K562 (cell line): ENCODE measurements at regions not wholly inside any gene's neighbourhood (a gene's known extent, or its start where the extent isn't known, plus 50 kb on each side); places are given as distances from the start of the nearest gene placed in this dataset.

Experiments
- ATAC-seq: fragments of 200-7000 bp; cut with Tn5 transposase; 3 replicates; pipeline ENCODE4 v1.9.1; 2020; ENCODE audit warnings: moderate library complexity
- BruUV-seq: library from RNA; stranded (reverse); fragments of 400-500 nt; replicated peaks from 2 replicates; lab custom pipeline; 2021; lab: Mats Ljungman, UMichigan
- CTCF ChIA-PET: fragments of 300-600 bp; formaldehyde crosslinking; extraction: SDS; loops from one replicate; lab custom pipeline; 2021; ENCODE audit warnings: low intra/inter-chr PET ratio; lab: Yijun Ruan, JAX
- POLR2A ChIA-PET: fragments of 300-600, 350-650 bp; sonication (Branson Sonifier 250); formaldehyde crosslinking; extraction: SDS; loops from one replicate; lab custom pipeline; 2021; ENCODE audit warnings: antibody characterized with exemption, inconsistent platforms; lab: Yijun Ruan, JAX
- DNase-seq, 4 experiments: peaks; one replicate each; pipeline versions ENCODE4 v3.0.0 to v3.0.0-alpha.2; 2011 to 2018; ENCODE audit warnings: low spot score in 3 of 4, mixed read lengths in 3 of 4; ENCODE audit errors: extremely low read depth in 1 of 4
- FAIRE-seq: peaks from 2 replicates; lab custom pipeline; 2011; peaks lifted over from hg19 to GRCh38; lab: Jason Lieb, UNC
- H2AFZ ChIP-seq: 2 replicates; pipeline ENCODE4 v1.6.0; 2011; ENCODE audit warnings: low read depth, low read length, control low read depth, inconsistent platforms
- H3K27ac ChIP-seq: fragments of 200-600 bp; 3 replicates; pipeline ENCODE4 v1.8.0; 2011; ENCODE audit warnings: low read depth, mild to moderate bottlenecking, control low read depth, inconsistent platforms, low read length, moderate library complexity, mixed read lengths; ENCODE audit errors: extremely low read depth
- H3K27me3 ChIP-seq, 2 experiments: fragments of 300-600 bp in 1 of 2; 2 replicates in 1 of 2; 3 replicates in 1 of 2; pipeline versions ENCODE4 v1.6.0 to v1.8.0; 2011; ENCODE audit warnings: inconsistent platforms in 2 of 2, low read length in 2 of 2, mild to moderate bottlenecking in 1 of 2, mixed read lengths in 1 of 2, moderate library complexity in 1 of 2; ENCODE audit not compliant: control insufficient read depth in 2 of 2, insufficient read depth in 2 of 2
- H3K36me3 ChIP-seq: fragments of 300-600 bp; 3 replicates; pipeline ENCODE4 v1.8.0; 2011; ENCODE audit warnings: mild to moderate bottlenecking, low read length, inconsistent platforms; ENCODE audit not compliant: control insufficient read depth, insufficient read depth
- H3K4me1 ChIP-seq, 2 experiments: fragments of 200-600 bp in 1 of 2; replicated peaks in 1 of 2; 2 replicates in 1 of 2; 3 replicates in 1 of 2; pipeline versions ENCODE4 v1.5.1 to v1.8.0; 2011; ENCODE audit warnings: inconsistent platforms in 2 of 2, low read length in 2 of 2, mild to moderate bottlenecking in 1 of 2, mixed read lengths in 1 of 2, moderate library complexity in 1 of 2; ENCODE audit not compliant: control insufficient read depth in 2 of 2, insufficient read depth in 2 of 2
- H3K4me2 ChIP-seq: 2 replicates; pipeline ENCODE4 v1.6.1; 2011; ENCODE audit warnings: low read length, control low read depth, inconsistent platforms, mixed read lengths; ENCODE audit not compliant: insufficient read depth
- H3K4me3 ChIP-seq: fragments of 200-600 bp; sonication (generic), shearing (Covaris generic); 2 replicates; pipeline ENCODE4 v1.5.1; 2016; ENCODE audit warnings: control low read depth, inconsistent platforms
- H3K79me2 ChIP-seq: fragments of 200-600 bp; 3 replicates; pipeline ENCODE4 v1.8.0; 2011; ENCODE audit warnings: low read length, inconsistent platforms; ENCODE audit not compliant: control insufficient read depth, insufficient read depth
- H3K9ac ChIP-seq, 2 experiments: 2 replicates each; pipeline versions ENCODE4 v1.6.0 to v1.6.1; 2011; ENCODE audit warnings: low read depth in 2 of 2, low read length in 2 of 2, control low read depth in 1 of 2, inconsistent platforms in 1 of 2, mild to moderate bottlenecking in 1 of 2, mixed read lengths in 1 of 2; ENCODE audit not compliant: insufficient read depth in 1 of 2
- H3K9me1 ChIP-seq: one replicate; pipeline ENCODE4 v1.6.0; 2011; ENCODE audit warnings: inconsistent platforms, mild to moderate bottlenecking, low read length, moderate library complexity; ENCODE audit not compliant: control insufficient read depth, insufficient read depth
- H3K9me3 ChIP-seq: replicated peaks from 2 replicates; pipeline ENCODE4 v1.5.1; 2011; ENCODE audit warnings: low read depth, low read length, inconsistent platforms; ENCODE audit not compliant: control insufficient read depth, insufficient read depth
- H4K20me1 ChIP-seq: replicated peaks from 2 replicates; pipeline ENCODE4 v1.6.1; 2011; ENCODE audit warnings: low read length, inconsistent platforms, mixed read lengths; ENCODE audit not compliant: control insufficient read depth, insufficient read depth
- ARID1B ChIP-seq: fragments of 450-650 bp; IDR thresholded peaks from 2 replicates; pipeline ENCODE4 v1.6.1; 2016; ENCODE audit warnings: antibody characterized with exemption, mild to moderate bottlenecking, inconsistent platforms
- CBFA2T3 ChIP-seq: fragments of 450-650 bp; IDR thresholded peaks from 2 replicates; pipeline ENCODE4 v1.6.1; 2017
- MEIS2 ChIP-seq: fragments of 450-650 bp; IDR thresholded peaks from 2 replicates; pipeline ENCODE4 v1.6.1; 2014; ENCODE audit warnings: mild to moderate bottlenecking; ENCODE audit not compliant: partially characterized antibody
- PML ChIP-seq: IDR thresholded peaks from 2 replicates; pipeline ENCODE4 v1.6.1; 2012; ENCODE audit warnings: low read length, inconsistent platforms
- RBM25 ChIP-seq: fragments of 200-400 bp; formaldehyde crosslinking; IDR thresholded peaks from 2 replicates; pipeline ENCODE4 v1.6.1; 2018; ENCODE audit warnings: low read length, low read depth, moderate library complexity; ENCODE audit not compliant: severe bottlenecking
- RNF2 ChIP-seq: sonication (generic); IDR thresholded peaks from 2 replicates; pipeline ENCODE4 v1.6.1; 2016
- TAL1 ChIP-seq: fragments of 450-650 bp; IDR thresholded peaks from 2 replicates; pipeline ENCODE4 v1.6.1; 2016; ENCODE audit warnings: mild to moderate bottlenecking
- ZC3H4 ChIP-seq: sonication (generic); formaldehyde crosslinking; IDR thresholded peaks from 2 replicates; pipeline ENCODE4 v1.9.0; 2021; ENCODE audit warnings: missing genetic modification reagents, borderline replicate concordance
- WGBS: fragments of 100-300 bp; shearing (Covaris generic); methylation state at CpG from one replicate; pipeline ENCODE4 v1.1.6; 2016; ENCODE audit warnings: low coverage, mixed read lengths; ENCODE audit not compliant: insufficient coverage; ENCODE audit errors: missing lambda C conversion rate; 5-methylcytosine and 5-hydroxymethylcytosine counted together
- in situ Hi-C: fragments of 300-500 bp; cut with MboI; formaldehyde crosslinking; loops from 4 replicates; pipeline ENCODE4 v1.15.0; 2018; ENCODE audit warnings: inconsistent platforms, mixed read lengths
- intact Hi-C: fragments of 100-400 bp; cut with micrococcal nuclease; formaldehyde crosslinking; loops from 2 replicates; pipeline ENCODE4 v1.14.2; 2022
- TF ChIP-seq, protein P1 (sequence below): sonication (generic); formaldehyde crosslinking; IDR thresholded peaks from 2 replicates; pipeline ENCODE4 v1.8.0; 2022; ENCODE audit warnings: missing genetic modification reagents, mild to moderate bottlenecking, borderline replicate concordance
- TF ChIP-seq, protein P2 (sequence below): fragments of 450-650 bp; formaldehyde crosslinking; IDR thresholded peaks from 2 replicates; pipeline ENCODE4 v1.4.0; 2020; ENCODE audit warnings: mild to moderate bottlenecking, moderate library complexity
- TF ChIP-seq, protein P3 (sequence below): fragments of 250-450 bp; sonication (Bioruptor Pico); IDR thresholded peaks from 2 replicates; pipeline ENCODE4 v1.5.1; 2021; ENCODE audit warnings: mild to moderate bottlenecking

DNA sequence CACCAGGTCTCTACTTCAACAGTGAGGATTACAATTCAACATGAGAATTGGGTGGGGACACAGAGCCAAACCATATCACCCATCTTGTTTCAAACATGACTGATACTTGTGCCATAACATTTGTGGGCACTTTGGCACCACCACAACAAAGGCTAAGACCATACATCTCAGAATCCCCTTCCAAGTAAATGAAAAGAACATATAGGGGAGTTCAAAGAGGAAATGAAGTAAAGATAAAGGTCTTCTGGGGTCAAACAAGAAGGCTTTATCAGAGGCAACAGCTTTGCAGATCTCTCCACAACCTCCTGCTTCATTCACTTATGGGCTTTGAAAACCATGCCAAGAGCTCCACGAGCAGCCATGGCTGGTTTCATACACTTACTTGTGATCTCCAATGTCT, 122.7 kb downstream of the ANKRD50 start:
- Histone ChIP-seq H3K9me3 (no peaks in the 10 kb centered on the region), H3K27ac (peak overlapping the region; percentile 25; the same call in 1 of the 3 replicates), H3K9me1 (no peaks in the 10 kb centered on the region), H3K36me3 (no peaks in the 10 kb centered on the region), H2AFZ (peak overlapping the region; percentile 47), H3K4me1 (no peaks in the 10 kb centered on the region; a peak in 1 of 5 replicates), H3K79me2 (no peaks in the 10 kb centered on the region), H3K4me3 (no peak overlapping the region), H3K9ac (no peak overlapping the region), H3K4me2 (no peak overlapping the region), H4K20me1 (no peaks in the 10 kb centered on the region), H3K27me3 (no peaks in the 10 kb centered on the region)
- in situ Hi-C loops (no loop called here), intact Hi-C loops (loop anchor here (10.0 kb wide), 1 partner anchor 125 kb away; the partner anchor contains the start of gene ANKRD50)
- peak; percentile 57 for ATAC-seq
- ChIA-PET CTCF (no interaction called here), POLR2A (no interaction called here)
- FAIRE-seq: no peak
- DNase-seq: peak in 2 of 4 experiments; percentile 5 to 34
- no TSS peak for BruUV-seq
- 0% methylated on average over 1 of the region's 1 CpG for WGBS
- TF ChIP-seq, protein P1, sequence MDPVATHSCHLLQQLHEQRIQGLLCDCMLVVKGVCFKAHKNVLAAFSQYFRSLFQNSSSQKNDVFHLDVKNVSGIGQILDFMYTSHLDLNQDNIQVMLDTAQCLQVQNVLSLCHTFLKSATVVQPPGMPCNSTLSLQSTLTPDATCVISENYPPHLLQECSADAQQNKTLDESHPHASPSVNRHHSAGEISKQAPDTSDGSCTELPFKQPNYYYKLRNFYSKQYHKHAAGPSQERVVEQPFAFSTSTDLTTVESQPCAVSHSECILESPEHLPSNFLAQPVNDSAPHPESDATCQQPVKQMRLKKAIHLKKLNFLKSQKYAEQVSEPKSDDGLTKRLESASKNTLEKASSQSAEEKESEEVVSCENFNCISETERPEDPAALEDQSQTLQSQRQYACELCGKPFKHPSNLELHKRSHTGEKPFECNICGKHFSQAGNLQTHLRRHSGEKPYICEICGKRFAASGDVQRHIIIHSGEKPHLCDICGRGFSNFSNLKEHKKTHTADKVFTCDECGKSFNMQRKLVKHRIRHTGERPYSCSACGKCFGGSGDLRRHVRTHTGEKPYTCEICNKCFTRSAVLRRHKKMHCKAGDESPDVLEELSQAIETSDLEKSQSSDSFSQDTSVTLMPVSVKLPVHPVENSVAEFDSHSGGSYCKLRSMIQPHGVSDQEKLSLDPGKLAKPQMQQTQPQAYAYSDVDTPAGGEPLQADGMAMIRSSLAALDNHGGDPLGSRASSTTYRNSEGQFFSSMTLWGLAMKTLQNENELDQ (CRISPR knock-in tag): no peak
- TF ChIP-seq RBM25: no peak
- no peak for TF ChIP-seq RNF2
- TF ChIP-seq, protein P2, sequence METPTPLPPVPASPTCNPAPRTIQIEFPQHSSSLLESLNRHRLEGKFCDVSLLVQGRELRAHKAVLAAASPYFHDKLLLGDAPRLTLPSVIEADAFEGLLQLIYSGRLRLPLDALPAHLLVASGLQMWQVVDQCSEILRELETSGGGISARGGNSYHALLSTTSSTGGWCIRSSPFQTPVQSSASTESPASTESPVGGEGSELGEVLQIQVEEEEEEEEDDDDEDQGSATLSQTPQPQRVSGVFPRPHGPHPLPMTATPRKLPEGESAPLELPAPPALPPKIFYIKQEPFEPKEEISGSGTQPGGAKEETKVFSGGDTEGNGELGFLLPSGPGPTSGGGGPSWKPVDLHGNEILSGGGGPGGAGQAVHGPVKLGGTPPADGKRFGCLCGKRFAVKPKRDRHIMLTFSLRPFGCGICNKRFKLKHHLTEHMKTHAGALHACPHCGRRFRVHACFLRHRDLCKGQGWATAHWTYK (CRISPR knock-in tag): 0 out of 2 replicates have a peak, but pooled peaks have one; percentile 39
- peak; percentile 30 for TF ChIP-seq MEIS2
- TF ChIP-seq, protein P3, sequence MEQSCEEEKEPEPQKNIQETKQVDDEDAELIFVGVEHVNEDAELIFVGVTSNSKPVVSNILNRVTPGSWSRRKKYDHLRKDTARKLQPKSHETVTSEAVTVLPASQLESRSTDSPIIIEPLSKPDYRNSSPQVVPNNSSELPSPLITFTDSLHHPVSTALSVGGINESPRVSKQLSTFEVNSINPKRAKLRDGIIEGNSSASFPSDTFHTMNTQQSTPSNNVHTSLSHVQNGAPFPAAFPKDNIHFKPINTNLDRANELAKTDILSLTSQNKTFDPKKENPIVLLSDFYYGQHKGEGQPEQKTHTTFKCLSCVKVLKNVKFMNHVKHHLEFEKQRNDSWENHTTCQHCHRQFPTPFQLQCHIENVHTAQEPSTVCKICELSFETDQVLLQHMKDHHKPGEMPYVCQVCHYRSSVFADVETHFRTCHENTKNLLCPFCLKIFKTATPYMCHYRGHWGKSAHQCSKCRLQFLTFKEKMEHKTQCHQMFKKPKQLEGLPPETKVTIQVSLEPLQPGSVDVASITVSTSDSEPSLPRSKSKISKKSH (CRISPR knock-in tag): no peak
- TF ChIP-seq PML: 0 out of 2 replicates have a peak, but pooled peaks have one; percentile 19
- peak; percentile 44; the same call in 1 of the 2 replicates for TF ChIP-seq CBFA2T3
- peak; percentile 52 for TF ChIP-seq ARID1B
- TF ChIP-seq TAL1: peak; percentile 21
- no peak for TF ChIP-seq ZC3H4 (CRISPR knock-in tag)
